ENCODE measurements at regions not wholly inside any gene's neighbourhood (a gene's known extent, or its start where the extent isn't known, plus 50 kb on each side); places are given as distances from the start of the nearest gene placed in this dataset.
"Not testable (repeated sequence)": the region's sequence is repeated elsewhere in the genome, so short reads cannot be mapped to it uniquely, and the experiment has no call there.

DNA sequence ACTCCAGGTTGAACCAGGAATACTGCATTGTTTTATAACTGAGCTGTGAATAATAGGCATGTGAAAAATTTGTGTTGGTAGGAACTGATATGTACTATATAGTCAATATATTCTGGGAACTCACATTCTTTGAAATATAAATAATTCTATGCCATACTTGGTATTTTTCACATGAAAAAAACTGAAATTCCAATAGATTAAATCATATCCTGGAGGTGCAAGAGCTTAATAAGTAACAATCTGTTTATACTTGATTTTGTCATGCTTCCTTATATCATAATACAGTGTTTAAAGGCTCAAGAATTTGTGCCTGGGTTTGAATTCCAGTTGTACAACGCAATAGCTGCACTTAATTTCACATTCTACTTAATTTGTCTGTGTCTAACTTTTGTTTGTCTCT, 387.0 kb downstream of the USP25 start:
- DNase-seq (ENCODE audit: low read depth in 2 of 2), result no peak

DNA sequence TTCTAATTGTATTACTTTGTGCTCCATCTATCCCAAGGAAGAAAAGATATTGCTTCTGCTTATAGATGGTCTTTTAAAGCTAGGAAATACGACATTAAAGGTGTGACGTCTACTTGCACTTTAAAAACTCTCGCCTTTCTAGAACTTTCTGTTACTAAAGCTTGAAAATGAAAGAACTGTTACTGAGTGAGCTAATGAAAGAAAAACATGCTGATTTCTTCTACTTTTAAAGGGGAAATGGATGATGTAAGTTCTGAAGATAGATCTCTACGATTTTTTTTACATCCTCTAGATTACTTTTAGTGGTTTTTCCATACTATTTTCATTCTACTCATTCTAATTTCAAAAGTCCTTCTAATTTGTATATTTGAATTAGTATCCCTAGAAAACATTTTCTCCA, 387.5 kb downstream of the USP25 start:
- DNase-seq (ENCODE audit: low read depth in 2 of 2), result no peak

GRCh38 chr21:16117851-16118590, 388.2 kb downstream of the USP25 start:
- no peak for DNase-seq (ENCODE audit: low read depth in 2 of 2)

DNA sequence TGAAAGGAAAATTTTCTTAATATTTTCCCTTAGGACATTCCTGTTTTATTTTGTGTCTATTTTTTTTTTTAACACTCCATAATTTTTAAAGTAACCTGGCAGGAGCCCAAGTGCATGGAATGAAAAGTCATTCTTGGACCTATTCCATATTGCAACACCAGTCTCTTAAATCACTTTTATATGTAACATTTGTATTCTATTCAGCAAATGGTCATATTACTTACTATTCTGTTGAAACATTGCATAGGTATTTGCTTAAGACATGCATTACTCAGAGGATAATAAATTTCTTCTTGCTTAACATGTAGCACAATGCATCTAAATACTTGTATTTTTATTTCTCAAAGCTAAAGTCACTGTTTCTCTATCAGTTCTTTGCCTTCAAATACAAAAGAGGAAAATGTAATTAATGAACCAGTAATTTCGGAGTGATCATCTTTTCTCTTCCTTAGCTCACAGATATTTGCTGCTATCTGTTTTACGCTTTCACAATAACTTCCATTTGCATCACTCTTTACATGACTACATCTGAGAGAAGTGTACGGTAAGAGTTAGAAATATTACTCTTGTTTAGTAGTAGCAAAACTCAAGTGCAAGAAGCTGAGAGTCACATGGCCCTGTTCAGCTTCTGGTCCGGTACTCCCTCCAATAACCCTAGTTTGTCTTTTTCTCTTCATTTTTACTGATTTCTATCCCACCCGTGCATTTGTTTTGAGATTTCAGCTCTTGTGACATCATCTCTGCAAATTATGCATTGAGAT, 394.8 kb downstream of the USP25 start:
- DNase-seq (ENCODE audit: low read depth in 2 of 2), result no peak

DNA sequence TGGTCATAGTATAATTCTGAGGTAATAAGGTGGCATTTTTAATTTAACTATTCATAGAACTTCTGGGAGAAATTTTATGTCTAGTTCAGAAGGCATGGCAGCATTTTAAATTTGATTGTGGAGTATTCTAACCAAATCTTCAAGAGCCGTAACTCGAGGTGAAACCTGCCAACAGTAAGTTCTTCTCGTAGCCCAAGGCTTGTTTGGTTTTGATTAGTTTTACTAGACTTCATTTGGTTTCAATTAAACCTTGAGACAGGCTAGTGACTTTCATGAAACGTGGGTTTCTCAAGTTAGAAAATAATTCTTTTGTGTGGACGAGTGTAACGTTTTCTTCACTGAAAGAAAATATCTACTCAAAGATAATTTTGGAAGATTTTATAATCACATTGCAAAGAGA, 395.5 kb downstream of the USP25 start:
- no peak for DNase-seq (ENCODE audit: low read depth in 2 of 2)

GRCh38 chr21:16132453-16132852, 402.7 kb downstream of the USP25 start:
- DNase-seq (ENCODE audit: low read depth in 2 of 2), result not testable (repeated sequence)

- DNase-seq (ENCODE audit: low read depth in 2 of 2), result no peak
Measured at GRCh38 chr21:16133248-16133647, 403.5 kb downstream of the USP25 start.

GRCh38 chr21:16134134-16134533, 404.4 kb downstream of the USP25 start:
- DNase-seq (ENCODE audit: low read depth in 2 of 2), result no peak

DNA sequence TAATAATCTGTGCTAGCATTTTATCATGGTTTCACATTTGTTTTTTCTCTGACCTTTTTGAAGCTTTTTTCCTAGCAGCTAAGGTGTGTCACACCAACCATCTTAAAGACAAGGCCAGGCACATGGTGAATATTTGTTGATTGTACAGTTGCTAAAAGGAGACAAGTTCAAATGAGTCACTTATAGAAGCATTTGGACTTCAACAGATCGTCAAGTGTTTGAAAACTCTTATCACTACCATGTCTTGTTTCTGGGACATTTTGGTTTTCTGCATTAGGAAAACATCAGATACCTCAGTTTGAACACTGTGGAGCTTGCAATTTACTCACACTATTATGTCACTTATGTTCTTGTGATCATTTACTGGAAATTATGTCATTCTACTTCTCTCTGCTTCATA, 407.3 kb downstream of the USP25 start:
- DNase-seq (ENCODE audit: low read depth in 2 of 2), result no peak

GRCh38 chr21:16145052-16145451, 415.3 kb downstream of the USP25 start:
- DNase-seq (ENCODE audit: low read depth in 2 of 2), result no peak

DNA sequence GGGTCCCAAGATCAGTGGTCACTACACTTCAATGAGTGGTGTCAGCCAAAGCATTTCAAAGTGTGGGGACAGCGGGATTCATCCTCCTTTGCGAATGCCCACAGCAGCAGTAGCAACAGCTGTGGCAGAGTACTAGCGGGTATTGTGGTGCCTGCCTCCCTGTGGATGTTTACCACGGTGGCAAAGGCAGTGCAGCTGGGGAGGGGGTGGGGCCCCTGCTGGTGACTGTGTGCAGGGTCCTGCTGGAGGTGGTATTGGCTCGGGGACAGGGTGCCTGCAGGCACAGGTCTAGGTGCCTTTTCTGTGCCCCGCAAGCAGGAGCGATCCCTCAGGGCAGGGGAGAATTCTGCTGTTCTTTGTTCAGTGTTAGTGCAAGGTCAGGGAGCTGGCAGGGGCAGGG, 415.7 kb downstream of the USP25 start:
- no peak for DNase-seq (ENCODE audit: low read depth in 2 of 2)

DNA sequence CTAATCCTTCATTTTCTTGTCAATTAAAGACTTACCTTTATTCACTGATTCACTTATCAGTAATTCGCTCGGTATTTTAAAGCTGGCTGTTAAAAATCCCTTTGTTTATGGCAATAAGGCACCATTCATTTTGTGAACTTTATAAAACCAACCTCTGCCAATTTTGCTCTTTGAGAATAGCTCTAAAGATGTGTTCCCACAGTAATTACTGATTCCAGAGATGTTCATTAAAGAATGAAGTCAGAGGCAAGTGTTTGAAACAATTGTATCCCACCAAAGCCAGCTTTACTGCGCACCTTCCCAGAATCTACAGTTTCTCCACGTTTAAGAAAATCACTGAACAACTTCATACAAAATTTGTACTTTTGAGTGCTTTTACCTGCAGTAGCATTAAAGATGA, 424.5 kb downstream of the USP25 start:
- no peak for DNase-seq (ENCODE audit: low read depth in 2 of 2)

GRCh38 chr21:16154951-16155635, 425.3 kb downstream of the USP25 start:
- DNase-seq (ENCODE audit: low read depth in 2 of 2), result no peak

- DNase-seq (ENCODE audit: low read depth in 2 of 2), result no peak
Measured at GRCh38 chr21:16156841-16157489, 427.2 kb downstream of the USP25 start.

DNA sequence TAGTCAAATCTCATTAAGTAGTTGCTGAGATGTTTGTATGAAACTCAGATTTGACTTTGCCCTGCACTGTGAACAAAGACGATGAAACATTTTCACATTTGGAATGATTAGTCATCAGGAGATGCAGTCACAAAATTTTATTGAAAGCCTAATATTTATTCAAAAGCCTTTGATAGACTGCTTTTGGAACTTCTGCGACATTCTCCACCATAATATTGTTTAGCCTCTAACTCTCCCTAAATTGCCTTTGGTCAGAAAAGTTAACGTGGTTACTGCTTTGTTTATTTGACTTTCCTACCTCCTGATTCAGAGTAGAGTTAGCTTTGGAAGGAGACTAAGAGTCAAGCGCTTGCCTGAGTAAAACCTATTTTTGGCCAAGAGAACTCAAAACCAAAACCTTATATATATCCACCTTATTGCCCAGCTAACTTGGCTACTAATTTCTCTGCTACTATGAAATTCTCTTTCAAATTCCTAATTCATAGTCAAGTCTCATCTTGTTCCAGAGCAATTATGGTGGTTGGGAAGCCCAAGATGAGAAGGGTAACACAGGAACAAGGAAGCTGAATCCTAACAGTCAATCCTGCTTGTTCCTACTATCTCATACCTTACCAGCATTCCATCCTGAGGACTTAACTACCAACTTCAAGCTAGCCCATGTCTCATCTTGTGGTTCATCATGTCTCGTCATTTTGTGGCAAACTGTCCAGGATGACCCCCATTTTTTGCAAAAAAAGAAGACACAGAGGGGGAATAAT, 429.6 kb downstream of the USP25 start:
- no peak for DNase-seq (ENCODE audit: low read depth in 2 of 2)

DNA sequence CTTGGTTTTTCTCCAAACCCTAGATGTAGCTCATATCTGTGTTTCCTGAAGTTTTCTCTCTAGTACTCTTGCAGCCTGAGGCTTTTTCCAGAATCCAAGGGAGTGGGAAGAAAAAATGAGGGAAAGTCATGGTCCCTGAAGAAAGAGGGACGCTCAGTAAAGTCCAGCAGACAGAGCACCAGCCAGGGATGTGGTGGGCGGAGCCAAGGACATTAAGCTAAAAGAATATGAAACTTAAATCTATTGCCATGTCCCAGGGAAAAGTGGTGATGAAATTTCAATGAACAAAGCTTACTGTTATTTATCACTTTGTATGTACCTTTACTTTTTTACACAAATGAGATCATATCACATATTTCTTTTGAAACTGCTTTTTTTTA, 430.2 kb downstream of the USP25 start:
- DNase-seq (ENCODE audit: low read depth in 2 of 2), result no peak

DNA sequence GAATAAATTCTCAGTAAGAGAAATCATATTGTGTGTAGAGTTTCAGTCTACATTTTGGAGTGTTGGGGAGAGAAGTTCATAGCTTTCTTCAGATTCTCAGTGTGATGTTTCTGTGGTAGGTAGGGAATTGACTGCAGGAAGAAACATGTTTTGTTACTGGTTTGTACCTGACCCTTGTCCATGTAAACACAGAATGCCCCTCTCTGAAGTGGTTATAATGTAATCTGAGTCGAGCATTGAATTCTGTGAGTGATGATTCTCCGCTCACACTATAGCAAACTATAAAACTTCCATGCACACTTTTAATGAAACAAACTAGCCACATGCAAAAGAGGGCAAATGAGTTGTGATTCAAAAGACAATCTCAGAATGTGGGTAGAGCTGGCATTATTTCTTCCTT, 433.2 kb downstream of the USP25 start:
- no peak for DNase-seq (ENCODE audit: low read depth in 2 of 2)

DNA sequence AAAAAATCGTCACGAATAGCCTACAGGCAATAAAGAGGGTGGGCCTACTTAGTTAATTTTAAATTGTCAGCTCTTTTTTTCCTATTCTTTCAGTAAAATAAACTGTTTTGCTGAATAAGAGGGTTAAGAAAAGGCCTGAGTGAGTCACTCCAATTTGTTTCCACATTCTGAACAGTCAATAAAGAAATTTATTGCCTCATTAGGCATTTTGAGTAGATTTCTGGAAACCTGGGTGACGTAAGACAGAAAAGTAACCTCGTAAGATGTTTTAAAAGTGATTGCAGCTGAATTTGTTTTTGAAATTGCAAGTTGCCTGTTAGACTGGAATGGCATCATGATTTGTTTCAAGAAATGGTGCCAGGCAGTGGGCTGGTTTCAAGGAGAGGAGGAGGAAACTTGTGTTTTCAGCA, 439.3 kb downstream of the USP25 start:
- DNase-seq (ENCODE audit: low read depth in 2 of 2), result no peak

DNA sequence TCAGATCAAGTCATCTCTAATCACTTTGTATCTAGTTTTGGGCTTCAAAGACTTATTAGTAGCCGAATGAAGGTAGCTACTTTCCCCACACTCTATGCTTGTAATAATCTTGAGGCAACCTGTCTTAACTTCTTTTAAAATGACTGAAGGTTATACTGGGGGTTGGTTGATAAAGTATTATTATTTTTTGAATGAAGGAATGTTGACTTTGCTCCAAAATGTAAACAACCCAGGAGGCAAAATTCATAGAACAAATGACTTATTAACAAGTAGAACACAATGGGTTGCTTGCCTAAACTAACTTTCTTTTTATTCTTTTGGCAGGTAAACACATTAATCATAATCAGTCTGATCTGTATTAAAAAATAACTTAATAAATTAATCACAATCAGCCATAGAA, 440.0 kb downstream of the USP25 start:
- no peak for DNase-seq (ENCODE audit: low read depth in 2 of 2)

- DNase-seq (ENCODE audit: low read depth in 2 of 2), result no peak
Measured at GRCh38 chr21:16176570-16176969, 446.8 kb downstream of the USP25 start.

DNA sequence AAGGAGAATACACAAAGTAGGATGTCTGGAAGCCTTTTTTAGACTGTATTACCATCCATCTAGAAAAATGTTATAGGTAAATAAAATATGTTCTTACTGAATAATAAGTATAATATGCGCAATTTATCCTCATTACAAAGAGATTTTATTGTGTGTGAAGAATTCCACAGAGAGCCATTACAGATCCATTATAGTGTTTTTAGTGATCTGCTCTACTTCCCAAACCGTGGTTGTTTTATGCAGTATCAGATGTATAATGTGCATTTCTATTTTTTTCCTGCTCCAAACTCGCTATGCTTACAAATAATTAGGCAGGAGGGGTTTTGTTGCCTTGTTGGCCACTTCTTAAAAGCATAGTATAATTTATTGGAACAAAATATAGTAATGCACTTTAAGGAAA, 447.8 kb downstream of the USP25 start:
- DNase-seq (ENCODE audit: low read depth in 2 of 2), result no peak

DNA sequence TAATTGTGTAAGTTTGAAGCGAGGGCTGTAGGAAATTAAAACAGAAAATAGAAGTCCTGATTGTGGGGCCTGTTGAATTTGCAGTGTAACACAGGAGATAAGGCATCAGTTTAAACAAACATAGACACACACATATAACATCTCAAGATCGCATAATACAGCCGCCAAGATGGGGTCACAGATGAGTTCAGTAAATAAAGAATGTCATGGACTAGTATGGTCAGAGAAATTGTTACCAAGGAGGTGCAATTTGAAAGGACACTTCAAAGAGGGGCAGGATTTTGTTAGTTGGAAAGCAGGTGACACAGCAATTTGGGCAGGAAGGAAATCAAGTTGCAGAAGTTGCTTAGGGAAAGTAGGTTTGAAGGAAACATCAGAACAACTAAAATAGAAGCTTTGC, 450.0 kb downstream of the USP25 start:
- DNase-seq (ENCODE audit: low read depth in 2 of 2), result no peak
